Prostate gland (tissue), 2 donors: ENCODE measurements at regions not wholly inside any gene's neighbourhood (a gene's known extent, or its start where the extent isn't known, plus 50 kb on each side); places are given as distances from the start of the nearest gene placed in this dataset.

Experiments
- CTCF ChIP-seq, 4 experiments: fragments of 200-600 bp in 2 of 4; fragments of 450-650 bp in 2 of 4; sonication (generic) in 2 of 4; IDR thresholded peaks; 1 replicate in 3 of 4; 2 replicates in 1 of 4; pipeline ENCODE4 v1.5.1; 2016 to 2019; ENCODE audit warnings: antibody characterized with exemption in 4 of 4, mild to moderate bottlenecking in 2 of 4, moderate library complexity in 2 of 4
- POLR2A ChIP-seq: fragments of 450-650 bp; IDR thresholded peaks from one replicate; pipeline ENCODE4 v1.6.1; 2016; ENCODE audit warnings: antibody characterized with exemption, mild to moderate bottlenecking

- no peak for TF ChIP-seq CTCF (IDR thresholded peaks at IDR 0.05)
- no peak for TF ChIP-seq POLR2A
Measured at GRCh38 chr7:106382929-106383328, 98.1 kb upstream of the NAMPT start.
